GM23338 (cell line): ENCODE measurements at regions not wholly inside any gene's neighbourhood (a gene's known extent, or its start where the extent isn't known, plus 50 kb on each side); places are given as distances from the start of the nearest gene placed in this dataset.

Experiments used
- ATAC-seq: fragments of 200-7000 bp; cut with Tn5 transposase; 3 replicates; pipeline ENCODE4 v1.9.1; 2020
- DNase-seq: peaks from one replicate; pipeline ENCODE4 v3.0.0-alpha.2; 2015; ENCODE audit warnings: low spot score
- H2AFZ ChIP-seq: fragments of 200-600 bp; sonication (generic); 2 replicates; pipeline ENCODE4 v1.8.0; 2016; ENCODE audit warnings: antibody characterized with exemption, mild to moderate bottlenecking, moderate library complexity
- H3F3A ChIP-seq: fragments of 200-600 bp; sonication (generic); replicated peaks from 2 replicates; pipeline ENCODE4 v1.8.0; 2017; ENCODE audit warnings: antibody characterized with exemption, mixed run types, low read depth
- H3K27ac ChIP-seq: fragments of 200-600 bp; sonication (generic); 2 replicates; pipeline ENCODE4 v1.6.1; 2016; ENCODE audit warnings: low read depth
- H3K27me3 ChIP-seq: fragments of 200-600 bp; sonication (generic); 2 replicates; pipeline ENCODE4 v1.8.0; 2016; ENCODE audit warnings: mild to moderate bottlenecking, mixed run types, moderate library complexity; ENCODE audit not compliant: insufficient read depth
- H3K36me3 ChIP-seq: fragments of 200-600 bp; sonication (generic); 2 replicates; pipeline ENCODE4 v1.8.0; 2016; ENCODE audit warnings: mild to moderate bottlenecking; ENCODE audit not compliant: insufficient read depth
- H3K4me1 ChIP-seq: fragments of 200-600 bp; sonication (generic); 2 replicates; pipeline ENCODE4 v1.8.0; 2016; ENCODE audit warnings: mild to moderate bottlenecking, moderate library complexity; ENCODE audit not compliant: insufficient read depth
- H3K4me2 ChIP-seq: fragments of 200-600 bp; sonication (generic); 2 replicates; pipeline ENCODE4 v1.7.1; 2017; ENCODE audit warnings: mixed run types
- H3K4me3 ChIP-seq: fragments of 200-600 bp; sonication (generic); 2 replicates; pipeline ENCODE4 v1.6.1; 2016; ENCODE audit warnings: mixed run types
- H3K79me2 ChIP-seq: fragments of 200-600 bp; sonication (generic); replicated peaks from 2 replicates; pipeline ENCODE4 v1.8.0; 2017; ENCODE audit warnings: mild to moderate bottlenecking; ENCODE audit not compliant: insufficient read depth
- H3K9me2 ChIP-seq: fragments of 200-600 bp; sonication (generic); 2 replicates; pipeline ENCODE4 v1.8.0; 2017; ENCODE audit not compliant: insufficient read depth
- H4K20me1 ChIP-seq: fragments of 200-600 bp; sonication (generic); replicated peaks from 2 replicates; pipeline ENCODE4 v1.8.0; 2017; ENCODE audit warnings: mild to moderate bottlenecking; ENCODE audit not compliant: insufficient read depth
- H3K27ac Mint-ChIP-seq: 2 replicates; pipeline ENCODE4 v1.8.0; 2020; ENCODE audit warnings: inconsistent platforms, mild to moderate bottlenecking, moderate library complexity, mixed read lengths
- H3K27me3 Mint-ChIP-seq: 3 replicates; pipeline ENCODE4 v1.8.0; 2022; ENCODE audit warnings: low read depth, mild to moderate bottlenecking, moderate library complexity, mixed read lengths, inconsistent platforms; ENCODE audit not compliant: insufficient read depth, poor library complexity
- H3K36me3 Mint-ChIP-seq: 3 replicates; pipeline ENCODE4 v1.8.0; 2021; ENCODE audit warnings: low read depth, mild to moderate bottlenecking, inconsistent platforms, moderate library complexity, mixed read lengths
- H3K4me1 Mint-ChIP-seq: 3 replicates; pipeline ENCODE4 v1.8.0; 2020; ENCODE audit warnings: mild to moderate bottlenecking, inconsistent platforms, mixed read lengths
- H3K4me3 Mint-ChIP-seq: 3 replicates; pipeline ENCODE4 v1.8.0; 2021; ENCODE audit warnings: moderate library complexity, mild to moderate bottlenecking, inconsistent platforms, mixed read lengths
- H3K9me3 Mint-ChIP-seq: 3 replicates; pipeline ENCODE4 v1.8.0; 2020; ENCODE audit warnings: moderate library complexity, mild to moderate bottlenecking, inconsistent platforms, mixed read lengths
- CREB1 ChIP-seq: fragments of 250-450 bp; sonication (Bioruptor Pico); IDR thresholded peaks from 2 replicates; pipeline ENCODE4 v1.5.0; 2020; ENCODE audit warnings: low read depth, mild to moderate bottlenecking, moderate library complexity
- EZH2 ChIP-seq: fragments of 200-600 bp; sonication (generic); IDR thresholded peaks from one replicate; pipeline ENCODE4 v1.8.0; 2017; ENCODE audit warnings: antibody characterized with exemption, mild to moderate bottlenecking, low read depth; ENCODE audit not compliant: unreplicated experiment
- EZH2phosphoT487 ChIP-seq: fragments of 200-600 bp; sonication (generic); IDR thresholded peaks from one replicate; pipeline ENCODE4 v1.8.1; 2018; ENCODE audit warnings: antibody characterized with exemption; ENCODE audit not compliant: unreplicated experiment
- JUNB ChIP-seq: IDR thresholded peaks from one replicate; pipeline ENCODE4 v1.6.1; 2016; ENCODE audit warnings: antibody characterized with exemption; ENCODE audit not compliant: unreplicated experiment
- NANOG ChIP-seq: IDR thresholded peaks from 2 replicates; pipeline ENCODE4 v1.6.1; 2016; ENCODE audit warnings: antibody characterized with exemption, borderline replicate concordance
- POLR2AphosphoS5 ChIP-seq: IDR thresholded peaks from 2 replicates; pipeline ENCODE4 v1.6.1; 2016; ENCODE audit warnings: antibody characterized with exemption, low read depth
- STAT1 ChIP-seq: IDR thresholded peaks from one replicate; pipeline ENCODE4 v1.6.1; 2016; ENCODE audit warnings: antibody characterized with exemption; ENCODE audit not compliant: unreplicated experiment
- ZNF114 ChIP-seq: fragments of 250-450 bp; sonication (Bioruptor Pico); IDR thresholded peaks from 2 replicates; pipeline ENCODE4 v1.5.0; 2020; ENCODE audit warnings: mild to moderate bottlenecking, moderate library complexity
- TF ChIP-seq, protein P1 (sequence below): IDR thresholded peaks from one replicate; pipeline ENCODE4 v1.6.1; 2018; ENCODE audit warnings: antibody characterized with exemption; ENCODE audit not compliant: unreplicated experiment
- TF ChIP-seq, protein P2 (sequence below): IDR thresholded peaks from 2 replicates; pipeline ENCODE4 v1.6.1; 2016; ENCODE audit warnings: antibody characterized with exemption
- TF ChIP-seq, protein P3 (sequence below), 2 experiments: fragments of 200-600 bp in 1 of 2; sonication (generic) in 1 of 2; conservative IDR thresholded peaks; 2 replicates each; pipeline versions ENCODE4 v1.5.1 to v1.6.1; 2016 to 2017; ENCODE audit warnings: antibody characterized with exemption in 2 of 2, low read depth in 2 of 2, mild to moderate bottlenecking in 2 of 2, moderate library complexity in 1 of 2

DNA sequence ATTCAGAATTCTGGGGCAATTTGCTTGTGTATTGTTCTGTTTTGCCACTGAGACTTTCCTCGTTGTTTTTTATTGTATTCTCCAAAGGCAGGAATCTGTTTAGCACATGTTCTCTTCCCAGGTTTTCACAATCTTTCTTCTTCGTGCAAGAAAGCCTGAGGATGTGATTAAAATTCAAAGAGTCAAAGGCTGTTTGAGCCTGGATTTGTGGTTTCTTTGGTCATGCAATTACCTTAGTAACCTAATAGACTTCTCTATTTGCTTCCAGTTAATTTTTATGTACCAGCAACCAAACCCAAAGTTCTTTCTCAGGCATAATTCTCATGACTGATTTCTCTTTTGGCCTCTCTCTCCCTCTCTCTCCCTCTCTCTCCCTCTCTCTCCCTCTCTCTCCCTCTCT is 1420.1 kb upstream of the TENM3 start (continued):
- TF ChIP-seq, protein P1, sequence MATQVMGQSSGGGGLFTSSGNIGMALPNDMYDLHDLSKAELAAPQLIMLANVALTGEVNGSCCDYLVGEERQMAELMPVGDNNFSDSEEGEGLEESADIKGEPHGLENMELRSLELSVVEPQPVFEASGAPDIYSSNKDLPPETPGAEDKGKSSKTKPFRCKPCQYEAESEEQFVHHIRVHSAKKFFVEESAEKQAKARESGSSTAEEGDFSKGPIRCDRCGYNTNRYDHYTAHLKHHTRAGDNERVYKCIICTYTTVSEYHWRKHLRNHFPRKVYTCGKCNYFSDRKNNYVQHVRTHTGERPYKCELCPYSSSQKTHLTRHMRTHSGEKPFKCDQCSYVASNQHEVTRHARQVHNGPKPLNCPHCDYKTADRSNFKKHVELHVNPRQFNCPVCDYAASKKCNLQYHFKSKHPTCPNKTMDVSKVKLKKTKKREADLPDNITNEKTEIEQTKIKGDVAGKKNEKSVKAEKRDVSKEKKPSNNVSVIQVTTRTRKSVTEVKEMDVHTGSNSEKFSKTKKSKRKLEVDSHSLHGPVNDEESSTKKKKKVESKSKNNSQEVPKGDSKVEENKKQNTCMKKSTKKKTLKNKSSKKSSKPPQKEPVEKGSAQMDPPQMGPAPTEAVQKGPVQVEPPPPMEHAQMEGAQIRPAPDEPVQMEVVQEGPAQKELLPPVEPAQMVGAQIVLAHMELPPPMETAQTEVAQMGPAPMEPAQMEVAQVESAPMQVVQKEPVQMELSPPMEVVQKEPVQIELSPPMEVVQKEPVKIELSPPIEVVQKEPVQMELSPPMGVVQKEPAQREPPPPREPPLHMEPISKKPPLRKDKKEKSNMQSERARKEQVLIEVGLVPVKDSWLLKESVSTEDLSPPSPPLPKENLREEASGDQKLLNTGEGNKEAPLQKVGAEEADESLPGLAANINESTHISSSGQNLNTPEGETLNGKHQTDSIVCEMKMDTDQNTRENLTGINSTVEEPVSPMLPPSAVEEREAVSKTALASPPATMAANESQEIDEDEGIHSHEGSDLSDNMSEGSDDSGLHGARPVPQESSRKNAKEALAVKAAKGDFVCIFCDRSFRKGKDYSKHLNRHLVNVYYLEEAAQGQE: no peak
- TF ChIP-seq POLR2AphosphoS5 (no peak), EZH2phosphoT487 (no peak), ZNF114 (CRISPR knock-in tag) (no peak)
- TF ChIP-seq, protein P2, sequence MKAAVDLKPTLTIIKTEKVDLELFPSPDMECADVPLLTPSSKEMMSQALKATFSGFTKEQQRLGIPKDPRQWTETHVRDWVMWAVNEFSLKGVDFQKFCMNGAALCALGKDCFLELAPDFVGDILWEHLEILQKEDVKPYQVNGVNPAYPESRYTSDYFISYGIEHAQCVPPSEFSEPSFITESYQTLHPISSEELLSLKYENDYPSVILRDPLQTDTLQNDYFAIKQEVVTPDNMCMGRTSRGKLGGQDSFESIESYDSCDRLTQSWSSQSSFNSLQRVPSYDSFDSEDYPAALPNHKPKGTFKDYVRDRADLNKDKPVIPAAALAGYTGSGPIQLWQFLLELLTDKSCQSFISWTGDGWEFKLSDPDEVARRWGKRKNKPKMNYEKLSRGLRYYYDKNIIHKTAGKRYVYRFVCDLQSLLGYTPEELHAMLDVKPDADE: no peak
- TF ChIP-seq, protein P3, sequence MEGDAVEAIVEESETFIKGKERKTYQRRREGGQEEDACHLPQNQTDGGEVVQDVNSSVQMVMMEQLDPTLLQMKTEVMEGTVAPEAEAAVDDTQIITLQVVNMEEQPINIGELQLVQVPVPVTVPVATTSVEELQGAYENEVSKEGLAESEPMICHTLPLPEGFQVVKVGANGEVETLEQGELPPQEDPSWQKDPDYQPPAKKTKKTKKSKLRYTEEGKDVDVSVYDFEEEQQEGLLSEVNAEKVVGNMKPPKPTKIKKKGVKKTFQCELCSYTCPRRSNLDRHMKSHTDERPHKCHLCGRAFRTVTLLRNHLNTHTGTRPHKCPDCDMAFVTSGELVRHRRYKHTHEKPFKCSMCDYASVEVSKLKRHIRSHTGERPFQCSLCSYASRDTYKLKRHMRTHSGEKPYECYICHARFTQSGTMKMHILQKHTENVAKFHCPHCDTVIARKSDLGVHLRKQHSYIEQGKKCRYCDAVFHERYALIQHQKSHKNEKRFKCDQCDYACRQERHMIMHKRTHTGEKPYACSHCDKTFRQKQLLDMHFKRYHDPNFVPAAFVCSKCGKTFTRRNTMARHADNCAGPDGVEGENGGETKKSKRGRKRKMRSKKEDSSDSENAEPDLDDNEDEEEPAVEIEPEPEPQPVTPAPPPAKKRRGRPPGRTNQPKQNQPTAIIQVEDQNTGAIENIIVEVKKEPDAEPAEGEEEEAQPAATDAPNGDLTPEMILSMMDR (conservative IDR thresholded peaks at IDR 0.05; ENCODE audit: low read depth in 2 of 2): no peak

DNA sequence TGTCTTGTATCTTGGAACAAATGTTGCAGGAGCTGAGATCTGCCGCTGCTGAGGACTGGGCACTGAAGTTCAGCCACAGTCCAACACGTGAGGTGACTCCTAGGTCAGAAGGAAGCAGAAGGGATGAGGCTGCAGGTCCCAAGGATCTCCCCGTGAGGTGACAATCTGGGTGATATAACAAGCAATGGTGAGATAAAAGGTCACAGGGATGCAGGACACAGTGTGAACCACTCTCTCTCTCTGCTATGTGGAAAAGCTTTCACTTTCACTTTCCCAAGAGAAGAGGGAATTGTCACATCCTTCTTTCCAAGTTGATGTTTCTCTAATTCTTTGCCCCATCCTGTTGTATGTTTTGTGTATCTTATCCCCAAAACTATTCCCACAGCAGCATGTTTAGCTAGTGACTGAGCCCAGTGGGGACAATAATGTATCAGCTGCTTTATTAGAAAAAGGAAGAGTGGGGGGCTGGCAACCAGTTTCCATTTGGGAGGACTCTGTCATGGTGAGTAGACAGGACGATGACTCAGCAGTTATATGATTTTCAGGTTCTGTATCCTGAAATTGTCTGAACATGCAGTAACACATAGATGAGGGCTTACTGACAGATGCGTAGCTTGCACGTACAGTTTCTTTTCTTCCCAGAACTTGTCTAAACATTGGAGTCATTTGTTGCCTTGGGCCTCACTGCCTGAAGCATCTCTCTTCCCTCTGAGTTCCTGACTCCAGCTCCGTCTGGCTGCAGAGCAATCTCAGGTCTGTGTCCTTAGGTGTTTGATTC is 1415.8 kb upstream of the TENM3 start:
- Histone ChIP-seq H3K36me3 (no peaks in the 10 kb centered on the region), H3K4me1 (peaks cover 14% of the 10 kb centered on the region), H3K27me3 (no peaks in the 10 kb centered on the region), H3F3A (no peaks in the 10 kb centered on the region), H4K20me1 (no peaks in the 10 kb centered on the region), H3K79me2 (no peaks in the 10 kb centered on the region), H2AFZ (peak overlapping the region; percentile 57), H3K4me3 (no peak overlapping the region), H3K27ac (no peak overlapping the region), H3K9me2 (no peaks in the 10 kb centered on the region), H3K4me2 (no peak overlapping the region)
- ATAC-seq: peak; percentile 30; the same call in 2 of the 3 replicates
- H3K27ac Mint-ChIP-seq: peak overlapping the region; percentile 90
- peaks cover 8% of the 10 kb centered on the region; the same call in 2 of the 3 replicates for H3K36me3 Mint-ChIP-seq
- H3K27me3 Mint-ChIP-seq: no peaks in the 10 kb centered on the region
- no peaks in the 10 kb centered on the region for H3K9me3 Mint-ChIP-seq
- DNase-seq: peak; percentile 12
- H3K4me3 Mint-ChIP-seq: no peak overlapping the region
- peaks cover 20% of the 10 kb centered on the region for H3K4me1 Mint-ChIP-seq
- TF ChIP-seq NANOG (no peak), JUNB (no peak), STAT1 (no peak), CREB1 (CRISPR knock-in tag) (no peak), ZNF114 (CRISPR knock-in tag) (no peak), EZH2 (no peak)
- TF ChIP-seq, protein P3 (conservative IDR thresholded peaks at IDR 0.05; ENCODE audit: low read depth in 2 of 2): no peak
